Body of pancreas (tissue), 4 donors: ENCODE measurements at regions not wholly inside any gene's neighbourhood (a gene's known extent, or its start where the extent isn't known, plus 50 kb on each side); places are given as distances from the start of the nearest gene placed in this dataset.

Source experiments
- CTCF ChIP-seq, 7 experiments: fragments of 450-650 bp in 4 of 7; fragments of 200-600 bp in 3 of 7; sonication (generic) in 3 of 7; IDR thresholded peaks; one replicate each; pipeline ENCODE4 v1.5.1; 2016 to 2019; ENCODE audit warnings: antibody characterized with exemption in 7 of 7
- POLR2A ChIP-seq, 3 donors: fragments of 450-650 bp; IDR thresholded peaks; one replicate each; pipeline ENCODE4 v1.6.1; 2016; ENCODE audit warnings: antibody characterized with exemption in 3 of 3, mild to moderate bottlenecking in 2 of 3

DNA sequence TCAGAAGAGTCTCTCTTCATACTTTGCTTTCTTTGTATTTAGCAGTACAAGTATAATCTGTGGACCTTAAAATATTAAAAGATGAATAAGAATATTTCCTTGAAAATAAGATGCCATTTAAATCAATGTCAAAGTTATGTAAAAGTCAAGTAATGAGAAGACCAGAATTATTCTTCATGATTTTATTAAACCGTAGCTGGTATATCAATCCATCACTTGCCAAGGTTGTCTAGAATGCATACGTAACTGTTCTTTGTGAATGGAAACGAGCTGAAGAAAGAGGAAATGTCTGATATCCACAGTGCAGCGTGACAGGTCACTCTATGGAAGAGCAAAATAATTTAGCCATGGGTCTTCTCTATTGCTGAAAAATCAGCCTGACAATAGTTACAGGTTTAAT is 488.7 kb upstream of the CCNG1 start:
- TF ChIP-seq CTCF (IDR thresholded peaks at IDR 0.05): no peak
- TF ChIP-seq POLR2A (IDR thresholded peaks at IDR 0.05): no peak
